ENCODE measurements at regions not wholly inside any gene's neighbourhood (a gene's known extent, or its start where the extent isn't known, plus 50 kb on each side); places are given as distances from the start of the nearest gene placed in this dataset.

GRCh38 chr6:9986273-9986672 lies 428.6 kb downstream of the TFAP2A start:
- no peak for DNase-seq
- Mint-ChIP-seq H3K27ac (ENCODE audit: unreplicated experiment) (no peak overlapping the region), H3K9me3 (ENCODE audit: low read depth, unreplicated experiment) (no peaks in the 10 kb centered on the region), H3K36me3 (ENCODE audit: insufficient read depth, unreplicated experiment) (no peaks in the 10 kb centered on the region), H3K27me3 (ENCODE audit: unreplicated experiment) (no peaks in the 10 kb centered on the region), H3K4me1 (ENCODE audit: low read depth, unreplicated experiment) (no peaks in the 10 kb centered on the region), H3K4me3 (ENCODE audit: low read depth, unreplicated experiment) (no peak overlapping the region)
- CTCF ChIA-PET, result no interaction called here
- intact Hi-C loops (cut with micrococcal nuclease; ENCODE audit: unreplicated experiment), result no loop called here
- TF ChIP-seq CTCF (IDR thresholded peaks at IDR 0.05; ENCODE audit: unreplicated experiment), result no peak
- no TSS peak for BruUV-seq (replicated peaks)

DNA sequence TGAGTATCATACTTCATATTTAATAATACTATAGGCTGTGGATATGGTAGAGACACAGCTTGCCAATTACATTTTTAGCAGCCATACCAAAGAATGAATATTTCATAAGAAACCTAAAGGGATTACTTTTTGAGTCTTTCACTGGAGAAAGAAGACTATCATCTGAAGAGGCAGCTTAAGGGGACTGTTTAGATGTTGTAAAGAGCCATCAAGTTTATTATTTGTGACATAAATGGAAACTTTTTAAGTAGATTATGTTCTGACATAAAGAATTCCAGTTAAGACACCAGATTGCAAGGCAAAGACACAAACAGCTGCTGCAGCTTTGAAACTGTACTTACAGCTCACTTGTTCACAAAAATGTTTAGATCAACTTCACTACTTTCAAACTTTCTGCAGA lies 429.4 kb downstream of the TFAP2A start:
- Mint-ChIP-seq H3K27ac (ENCODE audit: unreplicated experiment) (no peak overlapping the region), H3K4me3 (ENCODE audit: low read depth, unreplicated experiment) (no peak overlapping the region), H3K9me3 (ENCODE audit: low read depth, unreplicated experiment) (no peaks in the 10 kb centered on the region), H3K36me3 (ENCODE audit: insufficient read depth, unreplicated experiment) (no peaks in the 10 kb centered on the region), H3K27me3 (ENCODE audit: unreplicated experiment) (no peaks in the 10 kb centered on the region), H3K4me1 (ENCODE audit: low read depth, unreplicated experiment) (no peaks in the 10 kb centered on the region)
- DNase-seq, result no peak
- intact Hi-C loops (cut with micrococcal nuclease; ENCODE audit: unreplicated experiment), result no loop called here
- CTCF ChIA-PET, result no interaction called here
- TF ChIP-seq CTCF (IDR thresholded peaks at IDR 0.05; ENCODE audit: unreplicated experiment), result no peak
- BruUV-seq (replicated peaks), result no TSS peak

- TF ChIP-seq CTCF (IDR thresholded peaks at IDR 0.05; ENCODE audit: unreplicated experiment), result no peak
- no peak overlapping the region for H3K4me3 Mint-ChIP-seq (ENCODE audit: low read depth, unreplicated experiment)
- DNase-seq, result no peak
- no TSS peak for BruUV-seq (replicated peaks)
- intact Hi-C loops (cut with micrococcal nuclease; ENCODE audit: unreplicated experiment), result no loop called here
- H3K27ac Mint-ChIP-seq (ENCODE audit: unreplicated experiment), result no peak overlapping the region
- CTCF ChIA-PET, result no interaction called here
- H3K4me1 Mint-ChIP-seq (ENCODE audit: low read depth, unreplicated experiment), result no peaks in the 10 kb centered on the region
- no peaks in the 10 kb centered on the region for H3K36me3 Mint-ChIP-seq (ENCODE audit: insufficient read depth, unreplicated experiment)
- H3K27me3 Mint-ChIP-seq (ENCODE audit: unreplicated experiment), result no peaks in the 10 kb centered on the region
- no peaks in the 10 kb centered on the region for H3K9me3 Mint-ChIP-seq (ENCODE audit: low read depth, unreplicated experiment)
Measured at GRCh38 chr6:9984607-9985006, 430.3 kb downstream of the TFAP2A start.

DNA sequence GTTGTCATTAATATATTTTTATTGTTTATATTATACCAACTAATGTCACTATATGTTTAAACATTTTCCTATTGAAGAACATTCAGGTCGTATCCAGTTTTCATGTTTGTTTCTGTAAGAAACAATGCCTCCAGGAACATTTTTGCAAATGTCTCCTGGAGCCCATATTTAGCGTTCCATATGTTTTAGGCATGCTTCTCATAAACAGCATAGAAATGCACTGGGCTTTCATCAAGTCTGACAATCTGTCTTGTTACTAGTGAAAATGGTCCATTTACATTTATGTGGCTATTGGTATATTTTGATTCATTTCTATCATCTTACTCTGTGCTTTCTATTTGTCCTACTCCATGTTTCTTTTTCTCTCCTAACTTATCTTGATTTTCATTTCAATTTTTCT lies 431.7 kb downstream of the TFAP2A start:
- CTCF ChIA-PET, result no interaction called here
- H3K27ac Mint-ChIP-seq (ENCODE audit: unreplicated experiment), result no peak overlapping the region
- no TSS peak for BruUV-seq (replicated peaks)
- no peaks in the 10 kb centered on the region for H3K9me3 Mint-ChIP-seq (ENCODE audit: low read depth, unreplicated experiment)
- intact Hi-C loops (cut with micrococcal nuclease; ENCODE audit: unreplicated experiment), result no loop called here
- H3K27me3 Mint-ChIP-seq (ENCODE audit: unreplicated experiment), result no peaks in the 10 kb centered on the region
- no peak for TF ChIP-seq CTCF (IDR thresholded peaks at IDR 0.05; ENCODE audit: unreplicated experiment)
- no peaks in the 10 kb centered on the region for H3K36me3 Mint-ChIP-seq (ENCODE audit: insufficient read depth, unreplicated experiment)
- no peak for DNase-seq
- no peaks in the 10 kb centered on the region for H3K4me1 Mint-ChIP-seq (ENCODE audit: low read depth, unreplicated experiment)
- no peak overlapping the region for H3K4me3 Mint-ChIP-seq (ENCODE audit: low read depth, unreplicated experiment)

DNA sequence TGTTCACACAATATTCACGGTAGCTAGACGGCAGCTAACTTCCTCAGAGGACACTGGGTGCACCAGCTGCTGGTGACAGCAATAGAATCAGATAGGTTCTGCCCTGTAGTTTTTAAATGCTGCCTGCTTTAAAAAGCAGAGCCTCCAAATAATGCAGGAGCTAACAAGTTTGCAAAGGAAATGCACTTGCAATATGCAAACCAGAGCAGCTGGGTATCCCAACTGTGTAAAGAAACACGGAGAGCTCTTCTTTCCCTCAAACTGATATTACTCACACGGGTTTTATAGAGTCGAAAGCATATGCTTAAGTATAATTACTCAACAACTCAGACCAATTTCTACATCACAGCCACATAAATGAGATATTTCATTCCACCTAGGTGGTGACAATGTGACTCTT lies 432.7 kb downstream of the TFAP2A start:
- Mint-ChIP-seq H3K4me3 (ENCODE audit: low read depth, unreplicated experiment) (no peak overlapping the region), H3K36me3 (ENCODE audit: insufficient read depth, unreplicated experiment) (no peaks in the 10 kb centered on the region), H3K4me1 (ENCODE audit: low read depth, unreplicated experiment) (no peaks in the 10 kb centered on the region), H3K27ac (ENCODE audit: unreplicated experiment) (no peak overlapping the region), H3K27me3 (ENCODE audit: unreplicated experiment) (no peaks in the 10 kb centered on the region), H3K9me3 (ENCODE audit: low read depth, unreplicated experiment) (no peaks in the 10 kb centered on the region)
- DNase-seq, result no peak
- TF ChIP-seq CTCF (IDR thresholded peaks at IDR 0.05; ENCODE audit: unreplicated experiment), result no peak
- intact Hi-C loops (cut with micrococcal nuclease; ENCODE audit: unreplicated experiment), result no loop called here
- CTCF ChIA-PET, result no interaction called here
- BruUV-seq (replicated peaks), result no TSS peak
